GM06990 (cell line): ENCODE measurements at regions not wholly inside any gene's neighbourhood (a gene's known extent, or its start where the extent isn't known, plus 50 kb on each side); places are given as distances from the start of the nearest gene placed in this dataset.
"Not testable (repeated sequence)": the region's sequence is repeated elsewhere in the genome, so short reads cannot be mapped to it uniquely, and the experiment has no call there.

ENCODE experiments used
- DNase-seq: peaks from one replicate; pipeline ENCODE4 v3.0.0-alpha.2; 2011; ENCODE audit not compliant: insufficient read length; ENCODE audit errors: extremely low read depth
- H3K27me3 ChIP-seq: replicated peaks from 2 replicates; pipeline ENCODE4 v1.6.0; 2011; ENCODE audit warnings: low read length; ENCODE audit not compliant: control insufficient read depth, insufficient read depth
- H3K36me3 ChIP-seq: 2 replicates; pipeline ENCODE4 v1.5.1; 2011; ENCODE audit warnings: low read length; ENCODE audit not compliant: control insufficient read depth, insufficient read depth
- H3K4me3 ChIP-seq: replicated peaks from 2 replicates; pipeline ENCODE4 v1.5.1; 2011; ENCODE audit warnings: low read depth, mild to moderate bottlenecking, control low read depth, low read length
- CTCF ChIP-seq: IDR thresholded peaks from 2 replicates; pipeline ENCODE4 v1.5.1; 2011; ENCODE audit warnings: low read length, control low read depth, mild to moderate bottlenecking, inconsistent platforms; ENCODE audit not compliant: insufficient read depth, poor library complexity, severe bottlenecking

- Histone ChIP-seq H3K27me3 (no peaks in the 10 kb centered on the region), H3K4me3 (no peak overlapping the region), H3K36me3 (no peaks in the 10 kb centered on the region)
- TF ChIP-seq CTCF = no peak
- no peak for DNase-seq
These were observed 486.3 kb upstream of the MARCKS start for GRCh38 chr6:113370508-113371502.

- not testable (repeated sequence) for H3K27me3 ChIP-seq, H3K36me3 ChIP-seq, H3K4me3 ChIP-seq, DNase-seq
These were observed 481.7 kb upstream of the MARCKS start for GRCh38 chr6:113375466-113375865.

- Histone ChIP-seq H3K36me3 (no peaks in the 10 kb centered on the region), H3K4me3 (no peak overlapping the region), H3K27me3 (no peaks in the 10 kb centered on the region)
- DNase-seq = no peak
- no peak for TF ChIP-seq CTCF
These were observed 480.9 kb upstream of the MARCKS start for GRCh38 chr6:113375950-113376846.

- Histone ChIP-seq H3K27me3 (no peaks in the 10 kb centered on the region), H3K36me3 (no peaks in the 10 kb centered on the region)
- no peak for TF ChIP-seq CTCF
These were observed 480.3 kb upstream of the MARCKS start for GRCh38 chr6:113376847-113377165.

GRCh38 chr6:113377362-113377942, 479.7 kb upstream of the MARCKS start:
- no peak overlapping the region for H3K4me3 ChIP-seq
- TF ChIP-seq CTCF = no peak
- H3K36me3 ChIP-seq = no peaks in the 10 kb centered on the region
- H3K27me3 ChIP-seq = no peaks in the 10 kb centered on the region
- DNase-seq = peak; percentile 9

More at GRCh38 chr6:113376847-113377165, 480.3 kb upstream of the MARCKS start:
- H3K4me3 ChIP-seq = no peak overlapping the region
- no peak for DNase-seq
